GM23338 (cell line): ENCODE measurements at regions not wholly inside any gene's neighbourhood (a gene's known extent, or its start where the extent isn't known, plus 50 kb on each side); places are given as distances from the start of the nearest gene placed in this dataset.

ENCODE experiments used
- CREB1 ChIP-seq: fragments of 250-450 bp; sonication (Bioruptor Pico); IDR thresholded peaks from 2 replicates; pipeline ENCODE4 v1.5.0; 2020; ENCODE audit warnings: low read depth, mild to moderate bottlenecking, moderate library complexity
- EZH2 ChIP-seq: fragments of 200-600 bp; sonication (generic); IDR thresholded peaks from one replicate; pipeline ENCODE4 v1.8.0; 2017; ENCODE audit warnings: antibody characterized with exemption, mild to moderate bottlenecking, low read depth; ENCODE audit not compliant: unreplicated experiment
- JUNB ChIP-seq: IDR thresholded peaks from one replicate; pipeline ENCODE4 v1.6.1; 2016; ENCODE audit warnings: antibody characterized with exemption; ENCODE audit not compliant: unreplicated experiment
- NANOG ChIP-seq: IDR thresholded peaks from 2 replicates; pipeline ENCODE4 v1.6.1; 2016; ENCODE audit warnings: antibody characterized with exemption, borderline replicate concordance
- POLR2AphosphoS5 ChIP-seq: IDR thresholded peaks from 2 replicates; pipeline ENCODE4 v1.6.1; 2016; ENCODE audit warnings: antibody characterized with exemption, low read depth
- STAT1 ChIP-seq: IDR thresholded peaks from one replicate; pipeline ENCODE4 v1.6.1; 2016; ENCODE audit warnings: antibody characterized with exemption; ENCODE audit not compliant: unreplicated experiment
- ZNF331 ChIP-seq: fragments of 250-450 bp; sonication (Bioruptor Pico); IDR thresholded peaks from 2 replicates; pipeline ENCODE4 v1.5.0; 2020; ENCODE audit warnings: low read depth, mild to moderate bottlenecking, moderate library complexity
- TF ChIP-seq, protein P1 (sequence below): fragments of 250-450 bp; sonication (Bioruptor Pico); IDR thresholded peaks from 2 replicates; pipeline ENCODE4 v1.5.0; 2020; ENCODE audit warnings: mild to moderate bottlenecking, moderate library complexity
- TF ChIP-seq, protein P2 (sequence below): IDR thresholded peaks from one replicate; pipeline ENCODE4 v1.6.1; 2018; ENCODE audit warnings: antibody characterized with exemption; ENCODE audit not compliant: unreplicated experiment
- TF ChIP-seq, protein P3 (sequence below): IDR thresholded peaks from 2 replicates; pipeline ENCODE4 v1.6.1; 2016; ENCODE audit warnings: antibody characterized with exemption
- TF ChIP-seq, protein P4 (sequence below), 2 experiments: fragments of 200-600 bp in 1 of 2; sonication (generic) in 1 of 2; conservative IDR thresholded peaks; 2 replicates each; pipeline versions ENCODE4 v1.5.1 to v1.6.1; 2016 to 2017; ENCODE audit warnings: antibody characterized with exemption in 2 of 2, low read depth in 2 of 2, mild to moderate bottlenecking in 2 of 2, moderate library complexity in 1 of 2

DNA sequence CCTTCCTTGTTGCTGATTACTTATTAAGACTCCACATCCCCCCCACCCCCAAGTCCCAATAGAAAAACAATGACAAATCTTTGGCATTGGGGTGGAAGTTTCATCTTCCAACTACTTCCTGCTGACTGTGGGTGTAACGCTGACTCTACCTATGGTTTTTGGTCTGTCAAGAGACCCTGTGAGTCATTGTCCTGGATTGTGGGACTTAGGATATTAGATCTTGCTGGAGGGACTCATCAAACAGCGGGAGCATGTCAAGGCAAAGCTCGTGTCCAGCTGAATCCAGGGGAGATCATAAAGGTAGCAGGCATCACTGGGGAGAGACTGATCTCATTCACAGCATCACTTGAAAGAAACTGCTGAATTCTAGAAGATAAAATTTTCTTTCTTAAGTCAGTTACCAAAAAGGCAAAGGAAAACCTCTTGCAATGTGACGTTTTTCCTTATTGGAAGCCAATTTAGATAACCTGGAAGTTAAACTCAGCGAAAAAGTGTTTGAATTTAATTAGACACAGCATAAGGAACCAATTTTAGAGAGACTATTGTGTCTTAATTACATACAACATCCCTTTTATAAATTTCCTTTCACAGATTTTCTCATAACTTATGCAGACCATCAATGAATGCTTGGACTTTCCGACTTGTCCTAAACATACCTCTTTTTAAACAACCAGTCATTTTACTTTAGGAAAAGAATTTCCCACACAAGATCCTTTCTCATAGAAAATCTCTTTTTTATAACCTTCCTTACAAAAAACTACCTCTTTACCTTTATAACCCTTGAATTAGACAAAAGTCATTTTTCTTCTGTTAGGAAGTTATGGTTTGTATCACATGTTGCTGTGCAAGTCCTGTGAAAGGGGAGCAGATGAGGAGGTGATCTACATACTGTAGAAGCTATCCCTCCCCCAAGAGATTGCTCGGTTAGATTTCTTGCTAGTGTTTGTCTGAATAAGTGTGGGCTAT, 94.6 kb upstream of the SCAF11 start (continued):
- TF ChIP-seq, protein P1, sequence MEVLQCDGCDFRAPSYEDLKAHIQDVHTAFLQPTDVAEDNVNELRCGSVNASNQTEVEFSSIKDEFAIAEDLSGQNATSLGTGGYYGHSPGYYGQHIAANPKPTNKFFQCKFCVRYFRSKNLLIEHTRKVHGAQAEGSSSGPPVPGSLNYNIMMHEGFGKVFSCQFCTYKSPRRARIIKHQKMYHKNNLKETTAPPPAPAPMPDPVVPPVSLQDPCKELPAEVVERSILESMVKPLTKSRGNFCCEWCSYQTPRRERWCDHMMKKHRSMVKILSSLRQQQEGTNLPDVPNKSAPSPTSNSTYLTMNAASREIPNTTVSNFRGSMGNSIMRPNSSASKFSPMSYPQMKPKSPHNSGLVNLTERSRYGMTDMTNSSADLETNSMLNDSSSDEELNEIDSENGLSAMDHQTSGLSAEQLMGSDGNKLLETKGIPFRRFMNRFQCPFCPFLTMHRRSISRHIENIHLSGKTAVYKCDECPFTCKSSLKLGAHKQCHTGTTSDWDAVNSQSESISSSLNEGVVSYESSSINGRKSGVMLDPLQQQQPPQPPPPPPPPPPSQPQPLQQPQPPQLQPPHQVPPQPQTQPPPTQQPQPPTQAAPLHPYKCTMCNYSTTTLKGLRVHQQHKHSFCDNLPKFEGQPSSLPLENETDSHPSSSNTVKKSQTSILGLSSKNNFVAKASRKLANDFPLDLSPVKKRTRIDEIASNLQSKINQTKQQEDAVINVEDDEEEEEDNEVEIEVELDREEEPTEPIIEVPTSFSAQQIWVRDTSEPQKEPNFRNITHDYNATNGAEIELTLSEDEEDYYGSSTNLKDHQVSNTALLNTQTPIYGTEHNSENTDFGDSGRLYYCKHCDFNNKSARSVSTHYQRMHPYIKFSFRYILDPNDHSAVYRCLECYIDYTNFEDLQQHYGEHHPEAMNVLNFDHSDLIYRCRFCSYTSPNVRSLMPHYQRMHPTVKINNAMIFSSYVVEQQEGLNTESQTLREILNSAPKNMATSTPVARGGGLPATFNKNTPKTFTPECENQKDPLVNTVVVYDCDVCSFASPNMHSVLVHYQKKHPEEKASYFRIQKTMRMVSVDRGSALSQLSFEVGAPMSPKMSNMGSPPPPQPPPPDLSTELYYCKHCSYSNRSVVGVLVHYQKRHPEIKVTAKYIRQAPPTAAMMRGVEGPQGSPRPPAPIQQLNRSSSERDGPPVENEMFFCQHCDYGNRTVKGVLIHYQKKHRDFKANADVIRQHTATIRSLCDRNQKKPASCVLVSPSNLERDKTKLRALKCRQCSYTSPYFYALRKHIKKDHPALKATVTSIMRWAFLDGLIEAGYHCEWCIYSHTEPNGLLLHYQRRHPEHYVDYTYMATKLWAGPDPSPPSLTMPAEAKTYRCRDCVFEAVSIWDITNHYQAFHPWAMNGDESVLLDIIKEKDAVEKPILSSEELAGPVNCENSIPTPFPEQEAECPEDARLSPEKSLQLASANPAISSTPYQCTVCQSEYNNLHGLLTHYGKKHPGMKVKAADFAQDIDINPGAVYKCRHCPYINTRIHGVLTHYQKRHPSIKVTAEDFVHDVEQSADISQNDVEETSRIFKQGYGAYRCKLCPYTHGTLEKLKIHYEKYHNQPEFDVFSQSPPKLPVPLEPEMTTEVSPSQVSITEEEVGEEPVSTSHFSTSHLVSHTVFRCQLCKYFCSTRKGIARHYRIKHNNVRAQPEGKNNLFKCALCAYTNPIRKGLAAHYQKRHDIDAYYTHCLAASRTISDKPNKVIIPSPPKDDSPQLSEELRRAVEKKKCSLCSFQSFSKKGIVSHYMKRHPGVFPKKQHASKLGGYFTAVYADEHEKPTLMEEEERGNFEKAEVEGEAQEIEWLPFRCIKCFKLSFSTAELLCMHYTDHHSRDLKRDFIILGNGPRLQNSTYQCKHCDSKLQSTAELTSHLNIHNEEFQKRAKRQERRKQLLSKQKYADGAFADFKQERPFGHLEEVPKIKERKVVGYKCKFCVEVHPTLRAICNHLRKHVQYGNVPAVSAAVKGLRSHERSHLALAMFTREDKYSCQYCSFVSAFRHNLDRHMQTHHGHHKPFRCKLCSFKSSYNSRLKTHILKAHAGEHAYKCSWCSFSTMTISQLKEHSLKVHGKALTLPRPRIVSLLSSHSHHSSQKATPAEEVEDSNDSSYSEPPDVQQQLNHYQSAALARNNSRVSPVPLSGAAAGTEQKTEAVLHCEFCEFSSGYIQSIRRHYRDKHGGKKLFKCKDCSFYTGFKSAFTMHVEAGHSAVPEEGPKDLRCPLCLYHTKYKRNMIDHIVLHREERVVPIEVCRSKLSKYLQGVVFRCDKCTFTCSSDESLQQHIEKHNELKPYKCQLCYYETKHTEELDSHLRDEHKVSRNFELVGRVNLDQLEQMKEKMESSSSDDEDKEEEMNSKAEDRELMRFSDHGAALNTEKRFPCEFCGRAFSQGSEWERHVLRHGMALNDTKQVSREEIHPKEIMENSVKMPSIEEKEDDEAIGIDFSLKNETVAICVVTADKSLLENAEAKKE (CRISPR knock-in tag): no peak
- TF ChIP-seq ZNF331 (CRISPR knock-in tag): no peak
- TF ChIP-seq, protein P2, sequence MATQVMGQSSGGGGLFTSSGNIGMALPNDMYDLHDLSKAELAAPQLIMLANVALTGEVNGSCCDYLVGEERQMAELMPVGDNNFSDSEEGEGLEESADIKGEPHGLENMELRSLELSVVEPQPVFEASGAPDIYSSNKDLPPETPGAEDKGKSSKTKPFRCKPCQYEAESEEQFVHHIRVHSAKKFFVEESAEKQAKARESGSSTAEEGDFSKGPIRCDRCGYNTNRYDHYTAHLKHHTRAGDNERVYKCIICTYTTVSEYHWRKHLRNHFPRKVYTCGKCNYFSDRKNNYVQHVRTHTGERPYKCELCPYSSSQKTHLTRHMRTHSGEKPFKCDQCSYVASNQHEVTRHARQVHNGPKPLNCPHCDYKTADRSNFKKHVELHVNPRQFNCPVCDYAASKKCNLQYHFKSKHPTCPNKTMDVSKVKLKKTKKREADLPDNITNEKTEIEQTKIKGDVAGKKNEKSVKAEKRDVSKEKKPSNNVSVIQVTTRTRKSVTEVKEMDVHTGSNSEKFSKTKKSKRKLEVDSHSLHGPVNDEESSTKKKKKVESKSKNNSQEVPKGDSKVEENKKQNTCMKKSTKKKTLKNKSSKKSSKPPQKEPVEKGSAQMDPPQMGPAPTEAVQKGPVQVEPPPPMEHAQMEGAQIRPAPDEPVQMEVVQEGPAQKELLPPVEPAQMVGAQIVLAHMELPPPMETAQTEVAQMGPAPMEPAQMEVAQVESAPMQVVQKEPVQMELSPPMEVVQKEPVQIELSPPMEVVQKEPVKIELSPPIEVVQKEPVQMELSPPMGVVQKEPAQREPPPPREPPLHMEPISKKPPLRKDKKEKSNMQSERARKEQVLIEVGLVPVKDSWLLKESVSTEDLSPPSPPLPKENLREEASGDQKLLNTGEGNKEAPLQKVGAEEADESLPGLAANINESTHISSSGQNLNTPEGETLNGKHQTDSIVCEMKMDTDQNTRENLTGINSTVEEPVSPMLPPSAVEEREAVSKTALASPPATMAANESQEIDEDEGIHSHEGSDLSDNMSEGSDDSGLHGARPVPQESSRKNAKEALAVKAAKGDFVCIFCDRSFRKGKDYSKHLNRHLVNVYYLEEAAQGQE: no peak
- no peak for TF ChIP-seq EZH2
- TF ChIP-seq STAT1: no peak
- TF ChIP-seq CREB1: no peak
- TF ChIP-seq, protein P3, sequence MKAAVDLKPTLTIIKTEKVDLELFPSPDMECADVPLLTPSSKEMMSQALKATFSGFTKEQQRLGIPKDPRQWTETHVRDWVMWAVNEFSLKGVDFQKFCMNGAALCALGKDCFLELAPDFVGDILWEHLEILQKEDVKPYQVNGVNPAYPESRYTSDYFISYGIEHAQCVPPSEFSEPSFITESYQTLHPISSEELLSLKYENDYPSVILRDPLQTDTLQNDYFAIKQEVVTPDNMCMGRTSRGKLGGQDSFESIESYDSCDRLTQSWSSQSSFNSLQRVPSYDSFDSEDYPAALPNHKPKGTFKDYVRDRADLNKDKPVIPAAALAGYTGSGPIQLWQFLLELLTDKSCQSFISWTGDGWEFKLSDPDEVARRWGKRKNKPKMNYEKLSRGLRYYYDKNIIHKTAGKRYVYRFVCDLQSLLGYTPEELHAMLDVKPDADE: no peak
- TF ChIP-seq POLR2AphosphoS5: no peak
- no peak for TF ChIP-seq JUNB
- no peak for TF ChIP-seq NANOG
- TF ChIP-seq, protein P4, sequence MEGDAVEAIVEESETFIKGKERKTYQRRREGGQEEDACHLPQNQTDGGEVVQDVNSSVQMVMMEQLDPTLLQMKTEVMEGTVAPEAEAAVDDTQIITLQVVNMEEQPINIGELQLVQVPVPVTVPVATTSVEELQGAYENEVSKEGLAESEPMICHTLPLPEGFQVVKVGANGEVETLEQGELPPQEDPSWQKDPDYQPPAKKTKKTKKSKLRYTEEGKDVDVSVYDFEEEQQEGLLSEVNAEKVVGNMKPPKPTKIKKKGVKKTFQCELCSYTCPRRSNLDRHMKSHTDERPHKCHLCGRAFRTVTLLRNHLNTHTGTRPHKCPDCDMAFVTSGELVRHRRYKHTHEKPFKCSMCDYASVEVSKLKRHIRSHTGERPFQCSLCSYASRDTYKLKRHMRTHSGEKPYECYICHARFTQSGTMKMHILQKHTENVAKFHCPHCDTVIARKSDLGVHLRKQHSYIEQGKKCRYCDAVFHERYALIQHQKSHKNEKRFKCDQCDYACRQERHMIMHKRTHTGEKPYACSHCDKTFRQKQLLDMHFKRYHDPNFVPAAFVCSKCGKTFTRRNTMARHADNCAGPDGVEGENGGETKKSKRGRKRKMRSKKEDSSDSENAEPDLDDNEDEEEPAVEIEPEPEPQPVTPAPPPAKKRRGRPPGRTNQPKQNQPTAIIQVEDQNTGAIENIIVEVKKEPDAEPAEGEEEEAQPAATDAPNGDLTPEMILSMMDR (conservative IDR thresholded peaks at IDR 0.05; ENCODE audit: low read depth in 2 of 2): no peak
